ENCODE measurements at regions not wholly inside any gene's neighbourhood (a gene's known extent, or its start where the extent isn't known, plus 50 kb on each side); places are given as distances from the start of the nearest gene placed in this dataset.

DNA sequence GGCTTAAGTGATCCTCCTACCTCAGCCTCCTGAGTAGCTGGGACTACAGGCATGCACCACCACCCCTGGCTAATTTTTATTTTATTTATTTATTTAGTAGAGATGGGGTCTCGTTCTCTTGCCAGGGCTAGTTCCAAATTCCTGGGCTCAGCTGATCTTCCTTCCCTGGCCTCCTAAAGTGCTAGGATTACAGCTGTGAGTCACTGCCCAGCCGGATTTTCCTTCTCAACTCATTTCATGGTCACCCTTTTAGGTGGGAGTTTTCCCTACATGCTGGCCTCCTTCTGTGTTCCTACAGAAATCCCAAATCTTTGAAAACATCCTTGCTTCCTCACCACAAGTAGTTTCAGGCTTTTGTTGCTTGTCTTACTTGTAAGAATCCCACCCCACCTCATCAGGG, 102.1 kb upstream of the SIAH1 start:
- no peak for TF ChIP-seq CTCF (IDR thresholded peaks at IDR 0.05; ENCODE audit: control extremely low read depth, extremely low read depth)
- Histone ChIP-seq H3K4me1 (ENCODE audit: control insufficient read depth in 5 of 5, insufficient read depth in 5 of 5, low read length in 5 of 5) (peaks cover 0 to 14% (median 0%) of the 10 kb centered on the region in 5 donors), H3K27ac (ENCODE audit: low read depth in 1 of 2, low read length in 1 of 2) (no peak overlapping the region), H3K4me3 (no peak overlapping the region), H3K9me3 (ENCODE audit: control insufficient read depth in 4 of 4, insufficient read depth in 3 of 4, low read length in 3 of 4) (no peaks in the 10 kb centered on the region), H3K27me3 (ENCODE audit: control insufficient read depth in 3 of 3, insufficient read depth in 3 of 3, low read length in 2 of 3) (no peaks in the 10 kb centered on the region), H3K9ac (ENCODE audit: insufficient read depth in 1 of 2, low read length in 2 of 2) (no peak overlapping the region), H3K36me3 (ENCODE audit: control insufficient read depth in 4 of 4, insufficient read depth in 4 of 4, low read length in 4 of 4) (no peaks in the 10 kb centered on the region)
- DNase-seq (no peak), ATAC-seq (ENCODE audit: insufficient read depth, low FRiP score) (no peak)
- 83 to 94% methylated on average over 2 of the region's 2 CpGs for WGBS, 2 donors

DNA sequence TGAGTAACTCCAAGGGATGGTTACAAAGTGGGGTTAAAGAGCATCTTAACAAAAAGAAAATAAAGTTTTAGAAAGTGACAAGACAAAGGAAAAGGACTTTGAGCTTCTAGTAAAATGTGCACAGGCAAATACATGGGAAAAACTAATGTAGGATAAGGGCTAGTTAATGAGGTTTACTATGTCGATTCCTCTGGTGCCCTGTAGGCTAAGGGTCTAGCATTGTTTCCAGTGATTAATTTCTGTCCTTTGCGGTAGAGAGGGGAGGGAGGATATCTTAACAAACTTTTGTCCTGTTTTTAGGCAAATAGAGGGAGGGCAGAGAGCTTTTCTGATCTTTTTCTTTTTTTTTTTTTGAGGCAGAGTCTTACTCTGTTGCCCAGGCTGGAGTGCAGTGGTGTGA, 96.6 kb upstream of the SIAH1 start:
- Histone ChIP-seq H3K4me1 (ENCODE audit: control insufficient read depth in 5 of 5, insufficient read depth in 5 of 5, low read length in 5 of 5) (peaks cover 0 to 4% (median 0%) of the 10 kb centered on the region in 5 donors), H3K9me3 (ENCODE audit: control insufficient read depth in 4 of 4, insufficient read depth in 3 of 4, low read length in 3 of 4) (no peaks in the 10 kb centered on the region), H3K4me3 (no peak overlapping the region), H3K36me3 (ENCODE audit: control insufficient read depth in 4 of 4, insufficient read depth in 4 of 4, low read length in 4 of 4) (no peaks in the 10 kb centered on the region), H3K27me3 (ENCODE audit: control insufficient read depth in 3 of 3, insufficient read depth in 3 of 3, low read length in 2 of 3) (no peaks in the 10 kb centered on the region), H3K9ac (ENCODE audit: insufficient read depth in 1 of 2, low read length in 2 of 2) (no peak overlapping the region), H3K27ac (ENCODE audit: low read depth in 1 of 2, low read length in 1 of 2) (no peak overlapping the region)
- no peak for TF ChIP-seq CTCF (IDR thresholded peaks at IDR 0.05; ENCODE audit: control extremely low read depth, extremely low read depth)
- DNase-seq (no peak), ATAC-seq (ENCODE audit: insufficient read depth, low FRiP score) (no peak)
- WGBS, 2 donors, result 74 to 79% methylated on average over 2 of the region's 2 CpGs

DNA sequence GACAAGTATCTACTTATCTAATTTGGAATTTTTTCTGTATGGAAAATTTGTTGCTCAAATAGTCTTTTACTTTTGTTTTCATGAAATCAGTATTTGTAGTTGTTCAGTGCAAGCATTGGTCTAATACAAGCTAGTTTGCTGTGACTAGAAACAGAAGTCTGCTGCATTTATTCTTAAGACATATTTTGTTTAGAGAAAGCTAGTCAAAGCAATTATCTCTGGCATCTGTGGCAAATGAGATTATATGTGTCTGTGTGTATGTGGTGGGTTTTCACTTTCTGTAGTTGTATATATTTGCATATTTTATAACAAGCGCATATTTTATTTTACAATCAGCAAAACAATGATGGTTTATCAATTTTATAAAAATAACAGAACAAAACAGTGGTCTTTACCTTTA, 96.0 kb upstream of the SIAH1 start:
- ATAC-seq (ENCODE audit: insufficient read depth, low FRiP score), result no peak
- WGBS, 2 donors, result 94 to 100% methylated on average over 1 of the region's 1 CpG
- no peaks in the 10 kb centered on the region for H3K27me3 ChIP-seq (ENCODE audit: control insufficient read depth in 3 of 3, insufficient read depth in 3 of 3, low read length in 2 of 3)

More for the DNA sequence above, 96.0 kb upstream of the SIAH1 start:
- Histone ChIP-seq H3K36me3 (ENCODE audit: control insufficient read depth in 4 of 4, insufficient read depth in 4 of 4, low read length in 4 of 4) (no peaks in the 10 kb centered on the region), H3K9ac (ENCODE audit: insufficient read depth in 1 of 2, low read length in 2 of 2) (no peak overlapping the region), H3K4me3 (no peak overlapping the region), H3K27ac (ENCODE audit: low read depth in 1 of 2, low read length in 1 of 2) (no peak overlapping the region), H3K4me1 (ENCODE audit: control insufficient read depth in 5 of 5, insufficient read depth in 5 of 5, low read length in 5 of 5) (peaks cover 0 to 4% (median 0%) of the 10 kb centered on the region in 5 donors), H3K9me3 (ENCODE audit: control insufficient read depth in 4 of 4, insufficient read depth in 3 of 4, low read length in 3 of 4) (no peaks in the 10 kb centered on the region)
- TF ChIP-seq CTCF (IDR thresholded peaks at IDR 0.05; ENCODE audit: control extremely low read depth, extremely low read depth), result no peak
- DNase-seq, result no peak
